Caki2 (cell line): ENCODE measurements at regions not wholly inside any gene's neighbourhood (a gene's known extent, or its start where the extent isn't known, plus 50 kb on each side); places are given as distances from the start of the nearest gene placed in this dataset.
"Not testable (repeated sequence)": the region's sequence is repeated elsewhere in the genome, so short reads cannot be mapped to it uniquely, and the experiment has no call there.

Experiments used
- DNase-seq: peaks from one replicate; pipeline ENCODE4 v3.0.0-alpha.2; 2015; ENCODE audit warnings: low read depth
- in situ Hi-C: cut with HindIII; loops from 2 replicates; pipeline ENCODE4 v1.10.0; 2016; ENCODE audit warnings: low sequenced_read_pairs, low pct_unique_long_range_greater_than_20kb, mixed read lengths

- in situ Hi-C loops, DNase-seq: not testable (repeated sequence)
Observed at GRCh38 chr7:73188287-73188686, 102.4 kb upstream of the SPDYE9 start.

GRCh38 chr7:73186589-73187309 lies 100.9 kb upstream of the SPDYE9 start:
- DNase-seq, in situ Hi-C loops: not testable (repeated sequence)

DNA sequence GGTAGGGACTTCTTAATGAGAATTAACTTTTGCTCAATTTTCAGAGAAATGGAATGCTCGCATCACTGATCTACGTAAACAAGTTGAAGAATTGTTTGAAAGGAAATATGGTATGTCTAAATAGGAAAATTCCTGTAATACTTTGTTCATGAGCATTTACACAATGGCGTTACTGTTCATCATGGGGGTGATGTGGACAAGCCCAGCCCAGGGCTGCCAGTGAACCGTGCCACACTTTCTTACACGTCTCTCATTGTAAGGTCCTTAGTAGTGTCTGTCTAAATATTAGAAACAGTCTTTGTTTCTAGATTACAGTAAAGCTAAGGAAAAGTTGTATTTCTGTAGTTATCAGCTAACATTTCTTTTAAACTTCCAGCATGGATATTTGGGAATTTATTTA lies 91.0 kb upstream of the SPDYE9 start:
- DNase-seq, in situ Hi-C loops: not testable (repeated sequence)

DNA sequence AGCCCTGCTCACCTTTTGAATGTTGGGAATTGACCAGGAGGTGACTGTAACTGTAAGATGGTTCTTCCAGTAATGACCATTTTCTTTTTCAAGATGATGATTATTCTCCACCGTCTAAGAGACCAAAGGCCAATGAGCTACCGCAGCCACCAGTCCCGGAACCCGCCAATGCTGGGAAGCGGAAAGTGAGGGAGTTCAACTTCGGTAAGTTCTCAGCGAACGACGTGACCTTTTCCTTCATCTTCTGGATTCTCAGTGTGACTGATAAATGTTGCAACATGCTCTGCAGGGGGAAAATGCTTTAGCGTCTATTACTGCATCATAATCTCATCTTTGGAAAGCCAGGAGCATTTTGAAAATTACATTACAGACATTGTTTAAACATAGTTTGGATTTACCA lies 89.5 kb upstream of the SPDYE9 start:
- in situ Hi-C loops, DNase-seq: not testable (repeated sequence)

DNA sequence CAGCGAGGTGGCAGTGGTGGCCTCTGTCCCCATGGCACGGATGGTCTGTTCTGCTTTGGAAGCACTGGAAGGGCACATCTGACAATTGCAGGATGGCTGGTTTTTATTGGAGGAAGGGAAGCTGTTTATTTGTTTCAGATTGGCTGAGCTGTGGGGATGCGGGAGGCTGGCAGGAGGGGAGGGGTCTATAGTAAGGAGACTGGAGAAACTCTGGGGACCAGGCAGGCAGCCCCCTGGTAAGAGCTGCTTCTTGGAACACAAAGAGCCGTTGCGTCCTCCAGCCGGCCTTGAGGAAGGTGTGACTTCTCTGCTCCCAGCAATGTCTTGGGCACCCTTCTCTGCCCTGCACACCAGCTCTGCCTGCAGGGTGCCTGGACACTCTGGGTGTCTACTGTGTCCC lies 85.1 kb upstream of the SPDYE9 start:
- DNase-seq, in situ Hi-C loops: not testable (repeated sequence)

GRCh38 chr7:73170415-73170814 lies 84.6 kb upstream of the SPDYE9 start:
- in situ Hi-C loops, DNase-seq: not testable (repeated sequence)

DNA sequence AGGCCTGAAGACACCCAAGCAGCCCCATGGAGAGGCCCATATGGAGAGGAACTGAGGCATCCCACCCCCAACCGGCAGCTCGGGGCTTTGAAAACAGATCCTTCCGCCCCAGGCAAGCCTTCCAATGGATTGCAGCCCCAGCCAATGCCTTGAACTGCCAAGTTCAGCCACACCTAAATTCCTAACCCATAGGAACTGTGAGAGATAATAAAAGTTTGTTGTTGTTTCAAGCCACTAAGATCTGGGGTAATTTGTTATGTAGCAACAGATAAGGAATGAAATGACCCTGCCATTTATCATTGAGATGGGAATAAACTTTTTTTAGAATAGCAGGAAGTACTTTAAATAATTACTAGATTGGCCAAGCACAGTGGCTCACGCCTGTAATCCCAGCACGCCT lies 80.3 kb upstream of the SPDYE9 start:
- DNase-seq, in situ Hi-C loops: not testable (repeated sequence)

DNA sequence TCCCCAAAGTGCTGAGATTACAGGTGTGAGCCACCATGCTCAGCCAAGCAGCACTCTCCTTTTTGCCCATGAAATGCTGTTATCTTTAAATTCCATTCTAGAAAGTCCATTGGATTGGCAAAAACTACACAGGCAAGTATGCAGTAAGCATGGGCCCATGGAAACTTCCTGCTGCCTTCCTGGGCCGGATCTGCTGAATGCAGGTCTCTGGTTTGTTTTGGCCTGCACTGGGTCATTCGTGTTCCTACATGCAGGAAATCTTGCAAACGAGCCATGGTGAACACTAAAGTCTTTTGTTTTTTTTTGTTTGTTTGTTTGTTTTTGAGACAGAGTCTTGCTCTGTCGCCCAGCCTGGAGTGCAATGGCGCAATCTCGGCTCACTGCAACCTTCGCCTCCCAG lies 76.8 kb upstream of the SPDYE9 start:
- DNase-seq, in situ Hi-C loops: not testable (repeated sequence)

GRCh38 chr7:73161727-73162126 lies 75.9 kb upstream of the SPDYE9 start:
- in situ Hi-C loops, DNase-seq: not testable (repeated sequence)

GRCh38 chr7:73157169-73157661 lies 71.4 kb upstream of the SPDYE9 start:
- DNase-seq, in situ Hi-C loops: not testable (repeated sequence)

DNA sequence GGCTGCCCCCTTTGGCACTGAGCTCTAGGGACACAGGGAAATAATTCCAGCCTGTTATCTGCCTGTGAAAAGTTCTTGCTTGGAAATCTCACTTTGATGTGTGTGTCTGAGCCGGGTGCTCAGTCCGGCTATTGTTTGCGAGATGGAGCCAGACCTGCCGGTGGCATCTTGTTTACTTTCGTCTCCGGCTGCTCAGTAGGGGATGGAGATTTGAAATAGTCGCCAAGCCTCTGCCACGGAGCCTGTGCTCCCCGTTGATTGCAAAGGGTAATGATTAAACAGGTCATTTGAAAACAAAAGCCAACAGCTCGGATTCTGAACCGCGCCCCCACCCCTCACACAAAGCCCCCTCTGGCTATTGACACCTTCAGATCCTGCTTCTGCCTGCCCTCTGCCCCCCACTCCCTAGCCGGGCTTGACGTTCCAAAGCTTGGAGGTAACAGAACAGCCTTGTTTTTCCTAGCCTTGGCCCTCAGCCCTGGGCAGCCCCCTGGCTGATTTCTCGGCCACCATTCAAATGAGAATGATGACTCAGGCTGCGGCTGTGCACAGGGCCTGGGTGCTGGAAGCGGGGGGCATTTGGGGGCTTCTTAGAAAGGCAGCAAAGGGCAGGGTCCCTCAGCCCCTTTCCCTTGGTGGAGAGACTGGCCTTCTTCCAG lies 70.8 kb upstream of the SPDYE9 start:
- in situ Hi-C loops, DNase-seq: not testable (repeated sequence)

DNA sequence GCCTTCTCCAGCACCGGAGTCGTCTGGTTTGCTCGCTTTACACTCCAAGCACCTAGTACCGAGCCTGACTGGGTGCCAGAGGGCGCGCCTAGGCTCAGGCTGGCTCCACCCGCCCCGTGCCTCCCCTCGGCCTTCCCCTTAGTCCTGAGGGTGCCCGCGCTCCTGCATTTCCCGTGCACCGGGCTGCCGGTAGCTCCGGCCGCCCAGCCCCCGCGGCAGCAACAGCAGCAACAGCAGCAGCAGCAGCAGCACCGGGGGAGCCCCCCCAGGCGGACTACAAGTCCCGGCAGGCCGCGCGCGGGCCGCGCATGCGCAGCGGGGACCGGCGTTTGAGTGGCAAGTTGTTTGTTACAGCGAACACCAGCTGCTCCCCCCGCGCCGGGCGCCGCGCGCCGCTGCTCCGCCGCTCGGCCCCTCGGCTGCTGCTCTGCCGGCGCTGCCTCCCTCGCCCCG lies 68.8 kb upstream of the SPDYE9 start:
- peak; percentile 72 for DNase-seq
- in situ Hi-C loops: not testable (repeated sequence)

DNA sequence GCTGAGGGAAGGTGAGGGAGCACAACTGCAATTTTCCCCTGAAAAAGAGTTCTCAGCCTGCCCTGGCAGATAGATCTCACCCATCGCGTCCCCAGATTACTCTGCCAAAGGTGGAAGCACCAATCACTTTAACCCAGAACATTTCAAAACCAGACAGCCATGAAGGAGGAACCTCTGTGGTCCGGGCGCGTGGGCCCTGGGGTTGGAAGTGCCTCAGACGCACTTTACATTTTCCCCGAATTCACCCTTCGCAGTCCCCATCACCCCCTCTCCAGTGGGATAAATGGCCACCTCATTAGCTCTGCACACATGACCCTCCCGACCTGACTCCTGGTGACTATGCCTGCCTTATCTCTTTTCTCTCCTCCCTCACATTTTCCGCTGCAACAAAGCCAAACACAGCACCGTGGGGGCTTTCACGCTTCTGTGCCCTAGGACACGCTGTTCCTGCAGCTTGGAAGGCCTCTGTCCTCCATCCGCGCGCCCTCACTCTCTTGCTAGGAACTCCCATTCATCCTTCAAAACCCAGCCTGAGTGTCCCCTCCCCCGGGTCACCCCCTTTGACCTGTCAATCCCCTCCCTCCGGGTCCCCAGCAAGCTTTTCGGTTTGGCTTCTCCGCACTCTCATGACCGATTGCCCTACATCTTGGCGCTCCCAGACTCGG lies 68.2 kb upstream of the SPDYE9 start:
- in situ Hi-C loops, DNase-seq: not testable (repeated sequence)

DNA sequence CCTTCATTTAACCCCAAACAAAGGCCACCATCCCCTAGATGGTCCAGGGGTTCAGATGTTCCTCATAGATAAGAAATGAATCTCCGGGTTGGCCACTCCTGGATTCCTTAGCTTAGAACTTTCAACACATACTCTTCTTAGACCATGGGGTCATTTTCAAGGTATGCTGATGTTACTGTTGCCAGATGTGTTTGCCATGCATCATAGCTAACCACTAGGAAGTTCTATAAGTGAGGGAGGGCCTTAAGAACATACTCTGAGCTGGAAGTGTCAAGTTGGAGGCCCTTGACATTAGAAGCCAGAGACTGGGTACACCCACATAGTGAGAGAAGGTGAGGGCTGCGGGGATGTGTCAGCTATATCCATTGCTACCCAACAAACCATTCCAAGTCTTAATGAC lies 62.7 kb upstream of the SPDYE9 start:
- in situ Hi-C loops, DNase-seq: not testable (repeated sequence)

DNA sequence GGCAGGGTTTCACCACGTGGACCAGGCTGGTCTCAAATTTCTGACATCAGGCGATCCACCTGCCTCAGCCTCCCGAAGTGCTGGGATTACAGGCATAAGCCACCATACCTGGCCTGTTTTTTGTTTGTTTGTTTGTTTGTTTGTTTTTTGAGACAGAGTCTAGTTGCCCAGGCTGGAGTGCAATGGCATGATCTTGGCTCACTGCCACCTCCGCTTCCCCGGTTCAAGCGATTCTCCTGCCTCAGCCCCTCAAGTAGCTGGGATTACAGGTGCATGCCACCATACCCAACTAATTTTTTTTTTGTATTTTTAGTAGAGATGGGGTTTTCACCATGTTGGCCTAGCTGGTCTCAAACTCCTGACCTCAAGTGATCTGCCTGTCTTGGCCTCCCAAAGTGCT lies 61.8 kb upstream of the SPDYE9 start:
- in situ Hi-C loops, DNase-seq: not testable (repeated sequence)

DNA sequence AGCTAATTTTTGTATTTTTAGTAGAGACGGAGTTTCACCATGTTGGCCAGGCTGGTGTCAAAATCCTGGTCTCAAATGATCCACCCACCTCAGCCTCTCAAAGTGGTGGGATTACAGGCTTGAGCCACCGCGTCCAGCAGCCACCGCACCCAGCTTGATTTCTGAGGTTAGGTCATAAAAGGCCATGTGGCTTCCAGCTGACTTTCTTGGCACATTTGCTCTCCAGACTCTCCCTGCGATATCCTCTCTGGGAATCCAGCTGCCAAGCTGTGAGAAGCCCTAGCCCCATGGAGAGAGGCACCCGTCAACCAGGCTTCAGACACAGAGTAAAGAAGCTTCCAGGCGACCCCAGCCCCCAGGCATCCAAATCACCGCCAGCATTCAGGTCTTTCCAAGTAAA lies 58.2 kb upstream of the SPDYE9 start:
- in situ Hi-C loops, DNase-seq: not testable (repeated sequence)

DNA sequence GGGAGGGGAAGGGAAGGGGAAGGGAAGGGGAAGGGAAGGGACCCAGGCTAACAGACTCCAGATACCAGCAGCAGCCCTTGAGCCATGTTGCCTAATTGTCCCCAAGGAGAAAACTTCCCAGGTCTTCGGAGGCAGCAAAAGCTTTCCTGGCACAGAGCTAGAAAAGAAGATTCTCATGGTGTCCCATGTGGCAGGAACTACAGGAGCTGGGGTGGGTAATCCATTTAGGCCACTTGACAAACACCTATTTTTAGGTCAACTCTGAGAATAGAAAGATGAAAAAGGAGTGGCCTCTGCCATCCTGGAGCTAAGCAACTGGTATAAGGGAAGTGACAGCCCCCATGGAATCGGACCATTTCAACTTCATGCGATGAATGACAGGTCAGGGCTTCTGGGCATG lies 52.1 kb upstream of the SPDYE9 start:
- in situ Hi-C loops: not testable (repeated sequence)

More for the DNA sequence above, 52.1 kb upstream of the SPDYE9 start:
- not testable (repeated sequence) for DNase-seq
